Ishikawa (cell line): ENCODE measurements at regions not wholly inside any gene's neighbourhood (a gene's known extent, or its start where the extent isn't known, plus 50 kb on each side); places are given as distances from the start of the nearest gene placed in this dataset.

Experiments used
- CEBPB ChIP-seq: IDR thresholded peaks from 2 replicates; pipeline ENCODE4 v1.6.1; 2012
- CREB1 ChIP-seq: IDR thresholded peaks from 2 replicates; pipeline ENCODE4 v1.6.1; 2012; ENCODE audit warnings: low read depth
- EGR1 ChIP-seq: IDR thresholded peaks from 2 replicates; pipeline ENCODE4 v1.6.1; 2012
- EP300 ChIP-seq: IDR thresholded peaks from 2 replicates; pipeline ENCODE4 v1.6.1; 2012; ENCODE audit warnings: borderline replicate concordance
- FOXM1 ChIP-seq: IDR thresholded peaks from 2 replicates; pipeline ENCODE4 v1.6.1; 2012; ENCODE audit warnings: low read depth, borderline replicate concordance
- MAX ChIP-seq: IDR thresholded peaks from 2 replicates; pipeline ENCODE4 v1.6.1; 2012
- NFIC ChIP-seq: IDR thresholded peaks from 2 replicates; pipeline ENCODE4 v1.6.1; 2012
- RAD21 ChIP-seq: IDR thresholded peaks from 2 replicates; pipeline ENCODE4 v1.6.1; 2012; ENCODE audit warnings: low read depth
- REST ChIP-seq: IDR thresholded peaks from 2 replicates; pipeline ENCODE4 v1.6.1; 2012; ENCODE audit warnings: low read depth, mild to moderate bottlenecking
- TAF1 ChIP-seq: IDR thresholded peaks from 2 replicates; pipeline ENCODE4 v1.6.1; 2012; ENCODE audit warnings: low read depth, mild to moderate bottlenecking
- TCF12 ChIP-seq: IDR thresholded peaks from 2 replicates; pipeline ENCODE4 v1.6.1; 2012; ENCODE audit warnings: low read depth
- TEAD4 ChIP-seq: IDR thresholded peaks from 2 replicates; pipeline ENCODE4 v1.6.1; 2012
- USF1 ChIP-seq: IDR thresholded peaks from 2 replicates; pipeline ENCODE4 v1.6.1; 2012
- YY1 ChIP-seq: IDR thresholded peaks from 2 replicates; pipeline ENCODE4 v1.6.1; 2012; ENCODE audit warnings: low read depth
- ZBTB7A ChIP-seq: IDR thresholded peaks from 2 replicates; pipeline ENCODE4 v1.6.1; 2012; ENCODE audit warnings: low read depth

GRCh38 chr7:110358028-110358427, 732.9 kb upstream of the LRRN3 start:
- TF ChIP-seq TAF1 (no peak), USF1 (no peak), ZBTB7A (no peak), TEAD4 (no peak)

GRCh38 chr7:110371709-110372108, 719.2 kb upstream of the LRRN3 start:
- TF ChIP-seq MAX (peak; percentile 33; the same call in 1 of the 2 replicates), TCF12 (peak; percentile 93), NFIC (peak; percentile 89), FOXM1 (peak; percentile 76), RAD21 (no peak), EP300 (peak; percentile 90; the same call in 1 of the 2 replicates), TEAD4 (peak; percentile 90), TAF1 (no peak)

- TF ChIP-seq RAD21: peak; percentile 15; the same call in 1 of the 2 replicates
- no peak; the same call in 1 of the 2 replicates for TF ChIP-seq CEBPB
- peak; percentile 86 for TF ChIP-seq TEAD4
- TF ChIP-seq FOXM1: peak; percentile 73; the same call in 1 of the 2 replicates
- TF ChIP-seq REST: no peak
- TF ChIP-seq EP300: peak; percentile 84
- TF ChIP-seq TCF12: peak; percentile 81
- TF ChIP-seq NFIC: peak; percentile 73; the same call in 1 of the 2 replicates
Measured at GRCh38 chr7:110372685-110373084, 718.2 kb upstream of the LRRN3 start.

GRCh38 chr7:110373416-110373815, 717.5 kb upstream of the LRRN3 start:
- TF ChIP-seq MAX (peak; percentile 54; the same call in 1 of the 2 replicates), CREB1 (no peak), NFIC (peak; percentile 96), ZBTB7A (no peak), RAD21 (peak; percentile 50; the same call in 1 of the 2 replicates), TAF1 (no peak), REST (no peak), EGR1 (no peak), CEBPB (0 out of 2 replicates have a peak, but pooled peaks have one; percentile 34), EP300 (peak; percentile 98), FOXM1 (peak; percentile 93), TCF12 (peak; percentile 97), YY1 (peak; percentile 50; the same call in 1 of the 2 replicates), USF1 (peak; percentile 56; the same call in 1 of the 2 replicates), TEAD4 (peak; percentile 99)

- no peak for TF ChIP-seq EGR1
- no peak for TF ChIP-seq EP300
- no peak for TF ChIP-seq REST
- no peak for TF ChIP-seq TAF1
- TF ChIP-seq TEAD4: no peak
- TF ChIP-seq ZBTB7A: no peak
- no peak for TF ChIP-seq RAD21
- no peak; the same call in 1 of the 2 replicates for TF ChIP-seq TCF12
- no peak for TF ChIP-seq FOXM1
- TF ChIP-seq USF1: no peak
- TF ChIP-seq NFIC: no peak
- TF ChIP-seq MAX: no peak
- TF ChIP-seq CREB1: no peak
- TF ChIP-seq CEBPB: no peak
- TF ChIP-seq YY1: no peak
Measured at GRCh38 chr7:110373859-110374258, 717.1 kb upstream of the LRRN3 start.
